ENCODE measurements at regions not wholly inside any gene's neighbourhood (a gene's known extent, or its start where the extent isn't known, plus 50 kb on each side); places are given as distances from the start of the nearest gene placed in this dataset.

DNA sequence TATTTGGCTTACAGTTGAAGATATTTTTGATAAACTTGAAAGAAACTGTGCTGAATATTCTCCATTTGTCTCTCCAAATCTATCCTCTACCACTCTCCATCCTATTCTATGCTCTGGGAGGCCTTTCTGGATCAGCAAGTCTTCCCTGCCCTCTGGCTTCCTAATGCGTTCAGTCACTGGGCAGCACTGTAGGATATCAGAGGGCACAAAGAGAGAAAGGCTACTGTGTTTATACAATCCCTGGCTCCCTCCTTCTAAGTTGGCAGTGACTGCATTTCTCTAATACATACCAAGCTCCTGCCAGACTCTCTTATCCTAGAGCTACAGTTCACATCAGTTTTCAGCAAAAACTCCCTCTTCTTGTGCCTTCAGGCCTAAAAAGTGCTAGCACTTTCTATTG lies 102.1 kb upstream of the FHIT start:
- TF ChIP-seq, protein P1, sequence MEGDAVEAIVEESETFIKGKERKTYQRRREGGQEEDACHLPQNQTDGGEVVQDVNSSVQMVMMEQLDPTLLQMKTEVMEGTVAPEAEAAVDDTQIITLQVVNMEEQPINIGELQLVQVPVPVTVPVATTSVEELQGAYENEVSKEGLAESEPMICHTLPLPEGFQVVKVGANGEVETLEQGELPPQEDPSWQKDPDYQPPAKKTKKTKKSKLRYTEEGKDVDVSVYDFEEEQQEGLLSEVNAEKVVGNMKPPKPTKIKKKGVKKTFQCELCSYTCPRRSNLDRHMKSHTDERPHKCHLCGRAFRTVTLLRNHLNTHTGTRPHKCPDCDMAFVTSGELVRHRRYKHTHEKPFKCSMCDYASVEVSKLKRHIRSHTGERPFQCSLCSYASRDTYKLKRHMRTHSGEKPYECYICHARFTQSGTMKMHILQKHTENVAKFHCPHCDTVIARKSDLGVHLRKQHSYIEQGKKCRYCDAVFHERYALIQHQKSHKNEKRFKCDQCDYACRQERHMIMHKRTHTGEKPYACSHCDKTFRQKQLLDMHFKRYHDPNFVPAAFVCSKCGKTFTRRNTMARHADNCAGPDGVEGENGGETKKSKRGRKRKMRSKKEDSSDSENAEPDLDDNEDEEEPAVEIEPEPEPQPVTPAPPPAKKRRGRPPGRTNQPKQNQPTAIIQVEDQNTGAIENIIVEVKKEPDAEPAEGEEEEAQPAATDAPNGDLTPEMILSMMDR (conservative IDR thresholded peaks at IDR 0.05; ENCODE audit: low read depth in 2 of 2): peak in 1 of 2 experiments; percentile 29; a peak in 2 of 4 replicates
- TF ChIP-seq EZH2 (IDR thresholded peaks at IDR 0.05; ENCODE audit: low read depth, unreplicated experiment): no peak
